C4-2B (cell line): ENCODE measurements at regions not wholly inside any gene's neighbourhood (a gene's known extent, or its start where the extent isn't known, plus 50 kb on each side); places are given as distances from the start of the nearest gene placed in this dataset.

Experiments used
- H3K27ac ChIP-seq: fragments of 450-650 bp; 2 replicates; pipeline ENCODE4 v1.5.1; 2017
- ZFX ChIP-seq: fragments of 450-650 bp; IDR thresholded peaks from 2 replicates; pipeline ENCODE4 v1.6.1; 2017
- TF ChIP-seq, protein P1 (sequence below): fragments of 450-650 bp; conservative IDR thresholded peaks from 2 replicates; pipeline ENCODE4 v1.5.1; 2017; ENCODE audit warnings: mild to moderate bottlenecking

DNA sequence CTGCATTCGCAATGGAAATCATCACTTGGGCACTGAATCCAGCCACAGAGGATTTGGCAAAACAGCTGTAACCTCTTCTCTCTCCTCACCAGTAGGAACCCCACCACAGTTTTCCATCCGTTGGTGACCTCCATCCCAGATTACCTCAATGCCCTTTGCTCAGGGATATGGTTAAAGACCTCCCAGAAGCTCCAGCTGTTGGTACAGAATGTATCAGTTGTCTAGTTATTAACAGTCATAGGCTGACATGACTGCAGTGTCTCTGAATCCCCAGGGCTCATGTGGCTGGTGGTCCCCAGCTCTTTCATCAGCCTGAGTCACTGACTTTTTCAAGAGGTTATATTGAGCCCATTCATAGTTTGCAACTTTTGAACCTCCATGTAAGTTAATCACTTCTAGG lies 189.8 kb upstream of the HHIP start:
- no peak overlapping the region for H3K27ac ChIP-seq
- TF ChIP-seq ZFX: no peak
- TF ChIP-seq, protein P1, sequence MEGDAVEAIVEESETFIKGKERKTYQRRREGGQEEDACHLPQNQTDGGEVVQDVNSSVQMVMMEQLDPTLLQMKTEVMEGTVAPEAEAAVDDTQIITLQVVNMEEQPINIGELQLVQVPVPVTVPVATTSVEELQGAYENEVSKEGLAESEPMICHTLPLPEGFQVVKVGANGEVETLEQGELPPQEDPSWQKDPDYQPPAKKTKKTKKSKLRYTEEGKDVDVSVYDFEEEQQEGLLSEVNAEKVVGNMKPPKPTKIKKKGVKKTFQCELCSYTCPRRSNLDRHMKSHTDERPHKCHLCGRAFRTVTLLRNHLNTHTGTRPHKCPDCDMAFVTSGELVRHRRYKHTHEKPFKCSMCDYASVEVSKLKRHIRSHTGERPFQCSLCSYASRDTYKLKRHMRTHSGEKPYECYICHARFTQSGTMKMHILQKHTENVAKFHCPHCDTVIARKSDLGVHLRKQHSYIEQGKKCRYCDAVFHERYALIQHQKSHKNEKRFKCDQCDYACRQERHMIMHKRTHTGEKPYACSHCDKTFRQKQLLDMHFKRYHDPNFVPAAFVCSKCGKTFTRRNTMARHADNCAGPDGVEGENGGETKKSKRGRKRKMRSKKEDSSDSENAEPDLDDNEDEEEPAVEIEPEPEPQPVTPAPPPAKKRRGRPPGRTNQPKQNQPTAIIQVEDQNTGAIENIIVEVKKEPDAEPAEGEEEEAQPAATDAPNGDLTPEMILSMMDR: no peak

DNA sequence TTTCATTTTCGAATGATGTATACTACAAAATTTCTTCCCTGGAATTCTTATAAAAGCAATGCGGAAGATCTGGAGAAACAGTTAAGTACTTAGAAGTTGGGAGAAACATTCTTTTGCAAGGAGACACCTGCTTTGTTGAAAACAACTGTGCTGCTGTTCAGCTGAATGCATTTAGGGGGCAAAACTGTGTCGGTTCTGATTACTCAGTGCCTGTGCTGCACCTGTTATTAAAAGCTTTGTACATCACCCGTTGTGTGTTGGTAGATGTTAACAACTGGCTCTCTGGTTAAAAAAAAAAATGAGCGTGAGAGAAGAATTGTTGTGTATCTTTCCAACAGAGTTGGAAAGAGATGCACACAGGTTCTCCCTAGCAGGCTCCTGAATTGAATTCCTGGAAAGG lies 184.1 kb upstream of the HHIP start:
- no peak overlapping the region for H3K27ac ChIP-seq
- TF ChIP-seq ZFX: no peak
- TF ChIP-seq, protein P1: no peak

DNA sequence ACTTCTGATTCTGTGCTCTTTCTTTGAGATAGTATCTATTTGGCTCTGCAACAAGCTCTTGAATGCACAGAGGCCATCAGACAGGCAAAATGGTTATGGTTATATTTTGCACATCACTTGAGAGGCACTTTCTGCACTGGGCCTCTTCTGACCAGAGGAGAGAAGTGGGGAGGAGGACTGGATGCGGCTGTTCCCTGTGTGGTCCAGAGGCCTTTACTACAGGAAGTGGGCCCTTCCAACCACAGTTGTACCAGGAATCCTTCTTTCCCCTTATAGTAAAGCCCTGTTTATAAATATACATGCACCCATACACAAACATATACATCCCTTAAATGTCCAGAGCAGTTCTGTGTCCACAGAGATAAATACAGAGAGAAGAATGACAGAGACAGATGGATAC lies 182.7 kb upstream of the HHIP start:
- TF ChIP-seq, protein P1: no peak
- TF ChIP-seq ZFX: no peak
- no peak overlapping the region for H3K27ac ChIP-seq

DNA sequence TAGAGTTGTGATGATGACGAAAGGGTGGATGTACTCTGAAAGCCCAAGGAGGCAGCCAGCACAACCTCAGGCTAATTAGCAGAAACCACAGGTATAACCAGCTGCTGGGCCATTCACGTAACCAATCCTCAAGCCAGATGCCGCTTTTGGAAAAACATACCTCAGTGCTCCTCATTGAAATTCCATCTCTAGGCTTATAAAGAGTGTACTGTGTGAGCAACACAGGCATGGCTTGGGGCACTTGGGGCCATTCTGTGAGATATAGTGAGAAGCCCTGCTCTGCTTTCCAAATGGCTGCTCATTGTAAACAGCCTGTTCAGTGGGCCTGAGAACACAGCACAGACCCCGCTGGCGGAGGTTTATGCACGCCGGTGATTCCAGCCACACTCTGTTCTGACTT lies 182.1 kb upstream of the HHIP start:
- TF ChIP-seq, protein P1: no peak
- no peak for TF ChIP-seq ZFX
- H3K27ac ChIP-seq: no peak overlapping the region

DNA sequence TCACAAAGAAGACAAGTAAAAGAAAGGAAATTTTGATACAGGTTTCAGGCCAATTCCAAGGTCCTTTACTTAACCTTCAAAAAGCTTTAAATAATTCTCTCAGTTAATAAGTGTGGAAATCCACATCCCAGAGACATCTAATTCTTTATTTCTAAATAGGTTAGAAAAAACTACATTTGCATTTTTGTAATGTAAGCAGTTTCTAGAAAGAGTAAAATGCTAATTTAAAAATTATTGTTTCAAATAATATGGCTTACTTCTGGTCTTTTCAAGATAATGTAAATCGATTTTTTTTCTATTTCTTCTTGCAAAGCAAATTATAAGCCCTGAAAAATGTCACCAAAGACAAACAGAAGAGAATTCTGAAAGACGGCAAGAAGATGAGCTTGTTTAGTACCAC lies 180.4 kb upstream of the HHIP start:
- no peak overlapping the region for H3K27ac ChIP-seq
- TF ChIP-seq, protein P1: no peak
- TF ChIP-seq ZFX: no peak

DNA sequence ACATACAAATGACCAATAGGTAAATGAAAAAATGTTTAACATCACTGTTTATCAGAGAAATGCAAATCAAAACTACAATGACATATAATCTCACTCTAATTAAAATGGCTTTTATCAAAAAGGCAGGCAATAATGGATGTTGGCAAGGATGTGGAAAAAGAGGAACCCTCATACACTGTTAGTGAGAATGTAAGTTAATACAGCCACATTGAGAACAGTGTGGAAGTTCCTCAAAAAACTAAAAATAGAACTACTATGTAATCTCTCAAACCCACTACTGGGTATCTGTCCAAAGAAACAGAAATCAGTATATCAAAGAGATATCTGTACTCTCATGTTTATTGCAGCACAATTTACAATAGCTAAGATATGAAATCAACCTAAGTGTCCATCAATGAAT lies 165.9 kb upstream of the HHIP start:
- no peak for TF ChIP-seq ZFX
- TF ChIP-seq, protein P1: no peak
- H3K27ac ChIP-seq: no peak overlapping the region

DNA sequence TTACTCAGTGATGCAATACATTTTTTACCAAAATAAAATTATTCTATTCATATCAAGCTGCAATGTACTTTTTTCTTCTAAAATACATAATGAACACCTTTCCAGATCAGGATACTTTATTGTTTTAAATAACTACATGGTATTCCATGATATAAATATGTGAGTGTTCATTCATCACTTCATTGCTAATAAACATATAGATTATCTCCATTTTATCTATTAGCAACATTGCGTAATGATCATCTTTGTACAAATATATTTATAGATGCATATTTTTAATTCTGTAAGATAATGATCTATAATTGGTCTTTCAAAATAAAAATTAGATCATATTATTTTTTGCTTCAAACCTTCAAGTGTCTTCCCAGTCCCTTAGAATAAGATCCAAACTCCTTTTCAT lies 156.1 kb upstream of the HHIP start:
- no peak for TF ChIP-seq ZFX
- TF ChIP-seq, protein P1: no peak
- H3K27ac ChIP-seq: no peak overlapping the region
